MCF 10A (cell line): ENCODE measurements at regions not wholly inside any gene's neighbourhood (a gene's known extent, or its start where the extent isn't known, plus 50 kb on each side); places are given as distances from the start of the nearest gene placed in this dataset.

Experiments used
- BruUV-seq: library from RNA; stranded (reverse); fragments of 400-500 nt; replicated peaks from 2 replicates; lab custom pipeline; 2021; lab: Mats Ljungman, UMichigan
- CTCF ChIA-PET: fragments of 300-600 bp; sonication (Branson Sonifier 250); formaldehyde crosslinking; extraction: SDS; loops from one replicate; lab custom pipeline; 2021; ENCODE audit warnings: antibody characterized with exemption, inconsistent platforms; lab: Yijun Ruan, JAX
- POLR2A ChIA-PET: fragments of 300-600, 350-650 bp; sonication (Branson Sonifier 250); formaldehyde crosslinking; extraction: SDS; loops from one replicate; lab custom pipeline; 2020; ENCODE audit warnings: antibody characterized with exemption, inconsistent platforms; lab: Yijun Ruan, JAX
- DNase-seq: peaks from one replicate; pipeline ENCODE4 v3.0.0-alpha.2; 2018; ENCODE audit not compliant: unreplicated experiment
- H3K27ac Mint-ChIP-seq: one replicate; pipeline ENCODE4 v1.8.0; 2022; ENCODE audit warnings: mild to moderate bottlenecking, low read depth, mixed read lengths; ENCODE audit not compliant: unreplicated experiment
- H3K27me3 Mint-ChIP-seq: one replicate; pipeline ENCODE4 v1.8.0; 2022; ENCODE audit warnings: mixed read lengths; ENCODE audit not compliant: insufficient read depth, unreplicated experiment
- H3K36me3 Mint-ChIP-seq: one replicate; pipeline ENCODE4 v1.8.0; 2022; ENCODE audit warnings: mild to moderate bottlenecking, moderate library complexity, mixed read lengths; ENCODE audit not compliant: insufficient read depth, unreplicated experiment
- H3K4me1 Mint-ChIP-seq: one replicate; pipeline ENCODE4 v1.8.0; 2022; ENCODE audit warnings: mixed read lengths; ENCODE audit not compliant: insufficient read depth, unreplicated experiment
- H3K4me3 Mint-ChIP-seq: one replicate; pipeline ENCODE4 v1.8.0; 2022; ENCODE audit warnings: mild to moderate bottlenecking, moderate library complexity, mixed read lengths; ENCODE audit not compliant: unreplicated experiment
- H3K9me3 Mint-ChIP-seq: one replicate; pipeline ENCODE4 v1.8.0; 2022; ENCODE audit warnings: mixed read lengths; ENCODE audit not compliant: unreplicated experiment
- intact Hi-C: fragments of 100-400 bp; cut with micrococcal nuclease; formaldehyde crosslinking; loops from 2 replicates; pipeline ENCODE4 v1.14.1; 2022
- TF ChIP-seq, protein P1 (sequence below): fragments of 200-600 bp; IDR thresholded peaks from one replicate; pipeline ENCODE4 v1.8.0; 2022; ENCODE audit warnings: antibody characterized with exemption, mild to moderate bottlenecking; ENCODE audit not compliant: unreplicated experiment

DNA sequence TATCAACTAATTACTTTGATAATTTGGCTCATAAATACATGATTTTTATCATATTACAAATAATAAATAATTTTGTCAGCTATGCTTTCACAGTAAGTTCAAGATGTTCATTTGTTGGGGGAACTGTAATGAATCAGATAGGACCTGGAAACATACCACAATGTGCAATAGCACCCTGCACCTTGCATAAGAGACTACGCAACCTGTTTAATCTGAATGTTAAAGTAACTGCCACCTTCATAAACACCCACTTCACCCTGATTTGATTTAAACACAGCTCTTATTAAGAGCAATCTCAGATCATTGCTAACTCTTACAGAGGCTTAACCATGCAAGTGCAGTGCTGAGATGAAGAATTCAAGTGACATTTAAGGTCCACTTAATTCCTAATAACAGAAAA is 69.1 kb upstream of the GABRA1 start:
- BruUV-seq, result no TSS peak
- TF ChIP-seq, protein P1, sequence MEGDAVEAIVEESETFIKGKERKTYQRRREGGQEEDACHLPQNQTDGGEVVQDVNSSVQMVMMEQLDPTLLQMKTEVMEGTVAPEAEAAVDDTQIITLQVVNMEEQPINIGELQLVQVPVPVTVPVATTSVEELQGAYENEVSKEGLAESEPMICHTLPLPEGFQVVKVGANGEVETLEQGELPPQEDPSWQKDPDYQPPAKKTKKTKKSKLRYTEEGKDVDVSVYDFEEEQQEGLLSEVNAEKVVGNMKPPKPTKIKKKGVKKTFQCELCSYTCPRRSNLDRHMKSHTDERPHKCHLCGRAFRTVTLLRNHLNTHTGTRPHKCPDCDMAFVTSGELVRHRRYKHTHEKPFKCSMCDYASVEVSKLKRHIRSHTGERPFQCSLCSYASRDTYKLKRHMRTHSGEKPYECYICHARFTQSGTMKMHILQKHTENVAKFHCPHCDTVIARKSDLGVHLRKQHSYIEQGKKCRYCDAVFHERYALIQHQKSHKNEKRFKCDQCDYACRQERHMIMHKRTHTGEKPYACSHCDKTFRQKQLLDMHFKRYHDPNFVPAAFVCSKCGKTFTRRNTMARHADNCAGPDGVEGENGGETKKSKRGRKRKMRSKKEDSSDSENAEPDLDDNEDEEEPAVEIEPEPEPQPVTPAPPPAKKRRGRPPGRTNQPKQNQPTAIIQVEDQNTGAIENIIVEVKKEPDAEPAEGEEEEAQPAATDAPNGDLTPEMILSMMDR, result no peak

DNA sequence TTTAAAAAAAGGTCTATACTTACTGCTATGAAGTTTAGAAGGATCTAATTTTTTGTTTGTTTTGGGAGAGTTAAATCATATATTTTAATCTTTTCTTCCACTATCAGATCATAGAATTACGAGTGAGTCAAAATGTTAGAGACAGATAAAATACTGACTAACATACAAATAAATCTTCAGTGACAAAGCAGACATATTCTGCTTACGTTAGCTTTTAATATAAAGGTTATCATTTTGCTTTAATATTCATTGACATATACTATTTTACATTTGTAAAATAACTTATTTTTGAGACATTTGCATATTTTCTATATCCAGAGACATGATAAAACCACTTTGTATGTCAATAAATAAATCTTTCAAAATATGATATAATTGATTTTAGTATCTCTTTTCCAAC is 64.6 kb upstream of the GABRA1 start:
- H3K27me3 Mint-ChIP-seq, result peaks cover 49% of the 10 kb centered on the region
- no peaks in the 10 kb centered on the region for H3K36me3 Mint-ChIP-seq
- intact Hi-C loops, result no loop called here

More for the DNA sequence above, 69.1 kb upstream of the GABRA1 start:
- Mint-ChIP-seq H3K27me3 (peaks cover 44% of the 10 kb centered on the region), H3K4me1 (no peaks in the 10 kb centered on the region), H3K9me3 (no peaks in the 10 kb centered on the region), H3K36me3 (no peaks in the 10 kb centered on the region), H3K4me3 (no peak overlapping the region), H3K27ac (no peak overlapping the region)
- ChIA-PET POLR2A (no interaction called here), CTCF (no interaction called here)
- DNase-seq, result no peak
- intact Hi-C loops, result no loop called here

DNA sequence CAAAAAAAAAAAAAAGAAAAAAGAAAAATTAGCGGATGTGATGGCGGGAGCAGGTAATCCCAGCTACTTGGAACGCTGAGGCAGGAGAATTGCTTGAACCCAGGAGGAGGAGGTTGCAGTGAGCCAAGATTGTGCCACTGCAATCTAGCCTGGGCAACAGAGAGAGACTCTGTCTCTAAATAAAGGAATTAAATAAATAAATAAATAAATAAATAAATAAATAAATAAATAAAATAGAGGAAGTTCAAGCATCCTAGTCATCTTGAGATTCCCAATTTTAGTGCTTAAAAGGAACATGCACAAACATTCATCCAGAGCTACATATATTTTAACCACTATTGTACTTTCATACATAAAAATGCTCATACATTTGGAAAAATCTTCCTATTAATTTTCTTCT is 61.2 kb upstream of the GABRA1 start:
- Mint-ChIP-seq H3K4me1 (no peaks in the 10 kb centered on the region), H3K36me3 (no peaks in the 10 kb centered on the region), H3K27ac (no peak overlapping the region), H3K9me3 (no peaks in the 10 kb centered on the region), H3K4me3 (no peak overlapping the region), H3K27me3 (peaks cover 63% of the 10 kb centered on the region)
- CTCF ChIA-PET, result no interaction called here
- POLR2A ChIA-PET, result no interaction called here
- no TSS peak for BruUV-seq
- no peak for DNase-seq
- TF ChIP-seq, protein P1, result no peak
- intact Hi-C loops, result no loop called here

More for the DNA sequence above, 64.6 kb upstream of the GABRA1 start:
- Mint-ChIP-seq H3K4me1 (no peaks in the 10 kb centered on the region), H3K27ac (no peak overlapping the region), H3K4me3 (no peak overlapping the region), H3K9me3 (no peaks in the 10 kb centered on the region)
- TF ChIP-seq, protein P1, result no peak
- no TSS peak for BruUV-seq
- CTCF ChIA-PET, result interaction anchor here (1.1 kb wide), 1 partner anchor 240 kb away, joined by 3 read pairs; no protein-coding TSS in a partner anchor
- POLR2A ChIA-PET, result interaction anchor here (0.7 kb wide), 1 partner anchor 26 kb away, joined by 3 read pairs; no protein-coding TSS in a partner anchor
- DNase-seq, result no peak

GRCh38 chr5:161790926-161791325 is 57.0 kb upstream of the GABRA1 start:
- Mint-ChIP-seq H3K27me3 (peaks cover 89% of the 10 kb centered on the region), H3K4me1 (no peaks in the 10 kb centered on the region), H3K4me3 (no peak overlapping the region), H3K27ac (no peak overlapping the region), H3K36me3 (no peaks in the 10 kb centered on the region), H3K9me3 (no peaks in the 10 kb centered on the region)
- no peak for DNase-seq
- TF ChIP-seq, protein P1, result no peak
- CTCF ChIA-PET, result interaction anchor here (0.6 kb wide), 1 partner anchor 127 kb away, joined by 3 read pairs; no protein-coding TSS in a partner anchor
- no TSS peak for BruUV-seq
- intact Hi-C loops, result no loop called here
- POLR2A ChIA-PET, result no interaction called here
